ENCODE measurements at regions not wholly inside any gene's neighbourhood (a gene's known extent, or its start where the extent isn't known, plus 50 kb on each side); places are given as distances from the start of the nearest gene placed in this dataset.

GRCh38 chr12:89927226-89927698 is 218.6 kb upstream of the ATP2B1 start:
- no peaks in the 10 kb centered on the region for H3K9me3 Mint-ChIP-seq
- H3K27me3 Mint-ChIP-seq, result no peaks in the 10 kb centered on the region
- intact Hi-C loops (cut with micrococcal nuclease), result loop anchor here in 1 of 2 donors (2.0 kb wide), 1 partner anchor 22 kb away; no protein-coding TSS in a partner anchor
- no peak overlapping the region for H3K27ac ChIP-seq (ENCODE audit: low read depth, low read length)
- no peaks in the 10 kb centered on the region for H3K9me3 ChIP-seq (ENCODE audit: control insufficient read depth in 2 of 3, low read length in 3 of 3)
- POLR2A ChIA-PET, result interaction anchor here (0.6 to 0.9 kb wide), 2 partner anchors 218 to 376 kb away, joined by 3 read pairs; no protein-coding TSS in a partner anchor
- peak overlapping the region in 2 of 9 donors; percentile 24 to 42 for H3K27ac Mint-ChIP-seq
- no peak overlapping the region for H3K4me3 ChIP-seq (ENCODE audit: low read length)
- CTCF ChIA-PET, result interaction anchor here (1.1 kb wide), 1 partner anchor 29 kb away, joined by 3 read pairs; no protein-coding TSS in a partner anchor
- no peaks in the 10 kb centered on the region for H3K36me3 ChIP-seq (ENCODE audit: control insufficient read depth in 2 of 3, insufficient read depth in 3 of 3, low read length in 3 of 3)
- DNase-seq (no peak), ATAC-seq (peak; percentile 74)
- peak overlapping the region in 2 of 10 donors; percentile 0 to 13 for H3K4me3 Mint-ChIP-seq
- no peaks in the 10 kb centered on the region for H3K4me1 ChIP-seq (ENCODE audit: control insufficient read depth in 2 of 2, insufficient read depth in 2 of 2, low read length in 2 of 2)
- no peaks in the 10 kb centered on the region for H3K36me3 Mint-ChIP-seq
- H3K27me3 ChIP-seq (ENCODE audit: control insufficient read depth in 2 of 2, insufficient read depth in 2 of 2, low read length in 2 of 2), result no peaks in the 10 kb centered on the region
- H3K4me1 Mint-ChIP-seq, result peaks cover 0 to 9% (median 7%) of the 10 kb centered on the region in 7 donors

GRCh38 chr12:89924191-89924590 is 215.6 kb upstream of the ATP2B1 start:
- peaks cover 0 to 7% (median 6%) of the 10 kb centered on the region in 7 donors for H3K4me1 Mint-ChIP-seq
- CTCF ChIA-PET, result no interaction called here
- Histone ChIP-seq H3K9me3 (ENCODE audit: control insufficient read depth in 2 of 3, low read length in 3 of 3) (no peaks in the 10 kb centered on the region), H3K27me3 (ENCODE audit: control insufficient read depth in 2 of 2, insufficient read depth in 2 of 2, low read length in 2 of 2) (no peaks in the 10 kb centered on the region), H3K4me3 (ENCODE audit: low read length) (no peak overlapping the region), H3K36me3 (ENCODE audit: control insufficient read depth in 2 of 3, insufficient read depth in 3 of 3, low read length in 3 of 3) (no peaks in the 10 kb centered on the region), H3K4me1 (ENCODE audit: control insufficient read depth in 2 of 2, insufficient read depth in 2 of 2, low read length in 2 of 2) (no peaks in the 10 kb centered on the region), H3K27ac (ENCODE audit: low read depth, low read length) (no peak overlapping the region)
- no peak overlapping the region for H3K4me3 Mint-ChIP-seq
- intact Hi-C loops (cut with micrococcal nuclease), result no loop called here
- H3K27me3 Mint-ChIP-seq, result peaks cover 0 to 2% (median 0%) of the 10 kb centered on the region in 5 donors
- peaks cover 0 to 2% (median 0%) of the 10 kb centered on the region in 11 donors for H3K9me3 Mint-ChIP-seq
- POLR2A ChIA-PET, result no interaction called here
- DNase-seq (no peak), ATAC-seq (no peak)
- H3K27ac Mint-ChIP-seq, result peak overlapping the region in 1 of 9 donors; percentile 0
- H3K36me3 Mint-ChIP-seq, result no peaks in the 10 kb centered on the region

- H3K4me1 ChIP-seq (ENCODE audit: control insufficient read depth in 2 of 2, insufficient read depth in 2 of 2, low read length in 2 of 2), result no peaks in the 10 kb centered on the region
- peaks cover 0 to 12% (median 10%) of the 10 kb centered on the region in 7 donors for H3K4me1 Mint-ChIP-seq
- CTCF ChIA-PET, result interaction anchor here (0.6 kb wide), 2 partner anchors 76 to 1059 kb away, joined by 3 read pairs; no protein-coding TSS in a partner anchor
- no peaks in the 10 kb centered on the region for H3K36me3 Mint-ChIP-seq
- no peak overlapping the region for H3K4me3 ChIP-seq (ENCODE audit: low read length)
- no peak for DNase-seq
- no peaks in the 10 kb centered on the region for H3K9me3 ChIP-seq (ENCODE audit: control insufficient read depth in 2 of 3, low read length in 3 of 3)
- H3K4me3 Mint-ChIP-seq, result no peak overlapping the region
- H3K27me3 Mint-ChIP-seq, result peaks cover 0 to 2% (median 0%) of the 10 kb centered on the region in 5 donors
- POLR2A ChIA-PET, result no interaction called here
- H3K27me3 ChIP-seq (ENCODE audit: control insufficient read depth in 2 of 2, insufficient read depth in 2 of 2, low read length in 2 of 2), result no peaks in the 10 kb centered on the region
- no peak overlapping the region for H3K27ac ChIP-seq (ENCODE audit: low read depth, low read length)
- H3K27ac Mint-ChIP-seq, result no peak overlapping the region
- no peaks in the 10 kb centered on the region for H3K36me3 ChIP-seq (ENCODE audit: control insufficient read depth in 2 of 3, insufficient read depth in 3 of 3, low read length in 3 of 3)
- intact Hi-C loops (cut with micrococcal nuclease), result loop anchor here in 1 of 2 donors (2.0 kb wide), 1 partner anchor 14 kb away; no protein-coding TSS in a partner anchor
- peaks cover 0 to 2% (median 0%) of the 10 kb centered on the region in 11 donors for H3K9me3 Mint-ChIP-seq
- ATAC-seq, result no peak
These were observed 214.5 kb upstream of the ATP2B1 start for GRCh38 chr12:89923091-89923490.

- no peaks in the 10 kb centered on the region for H3K4me1 ChIP-seq (ENCODE audit: control insufficient read depth in 2 of 2, insufficient read depth in 2 of 2, low read length in 2 of 2)
- no peaks in the 10 kb centered on the region for H3K36me3 Mint-ChIP-seq
- no peaks in the 10 kb centered on the region for H3K36me3 ChIP-seq (ENCODE audit: control insufficient read depth in 2 of 3, insufficient read depth in 3 of 3, low read length in 3 of 3)
- no peak overlapping the region for H3K27ac Mint-ChIP-seq
- no peak overlapping the region for H3K27ac ChIP-seq (ENCODE audit: low read depth, low read length)
- H3K4me3 ChIP-seq (ENCODE audit: low read length), result no peak overlapping the region
- no peak for DNase-seq
- intact Hi-C loops (cut with micrococcal nuclease), result loop anchor here in 1 of 2 donors (2.0 kb wide), 1 partner anchor 14 kb away; no protein-coding TSS in a partner anchor
- peaks cover 0 to 2% (median 0%) of the 10 kb centered on the region in 11 donors for H3K9me3 Mint-ChIP-seq
- H3K27me3 Mint-ChIP-seq, result peaks cover 0 to 2% (median 0%) of the 10 kb centered on the region in 5 donors
- no peak for ATAC-seq
- H3K4me1 Mint-ChIP-seq, result peaks cover 0 to 6% (median 5%) of the 10 kb centered on the region in 7 donors
- H3K4me3 Mint-ChIP-seq, result no peak overlapping the region
- ChIA-PET CTCF (no interaction called here), POLR2A (no interaction called here)
- no peaks in the 10 kb centered on the region for H3K9me3 ChIP-seq (ENCODE audit: control insufficient read depth in 2 of 3, low read length in 3 of 3)
- H3K27me3 ChIP-seq (ENCODE audit: control insufficient read depth in 2 of 2, insufficient read depth in 2 of 2, low read length in 2 of 2), result no peaks in the 10 kb centered on the region
These were observed 212.2 kb upstream of the ATP2B1 start for GRCh38 chr12:89920866-89921265.

GRCh38 chr12:89919241-89919906 is 210.7 kb upstream of the ATP2B1 start:
- H3K9me3 Mint-ChIP-seq, result peaks cover 0 to 2% (median 0%) of the 10 kb centered on the region in 11 donors
- H3K4me3 Mint-ChIP-seq, result no peak overlapping the region
- no peaks in the 10 kb centered on the region for H3K27me3 ChIP-seq (ENCODE audit: control insufficient read depth in 2 of 2, insufficient read depth in 2 of 2, low read length in 2 of 2)
- no peaks in the 10 kb centered on the region for H3K36me3 Mint-ChIP-seq
- no peaks in the 10 kb centered on the region for H3K4me1 ChIP-seq (ENCODE audit: control insufficient read depth in 2 of 2, insufficient read depth in 2 of 2, low read length in 2 of 2)
- no peaks in the 10 kb centered on the region for H3K9me3 ChIP-seq (ENCODE audit: control insufficient read depth in 2 of 3, low read length in 3 of 3)
- ATAC-seq, result no peak
- POLR2A ChIA-PET, result no interaction called here
- DNase-seq, result no peak
- peaks cover 0 to 2% (median 0%) of the 10 kb centered on the region in 5 donors for H3K27me3 Mint-ChIP-seq
- intact Hi-C loops (cut with micrococcal nuclease), result no loop called here
- peaks cover 0 to 6% (median 5%) of the 10 kb centered on the region in 7 donors for H3K4me1 Mint-ChIP-seq
- CTCF ChIA-PET, result interaction anchor here (0.6 kb wide), 1 partner anchor 210 kb away, joined by 3 read pairs; the partner anchor contains the start of gene ATP2B1
- H3K27ac Mint-ChIP-seq, result no peak overlapping the region
- no peak overlapping the region for H3K4me3 ChIP-seq (ENCODE audit: low read length)
- H3K27ac ChIP-seq (ENCODE audit: low read depth, low read length), result no peak overlapping the region
- no peaks in the 10 kb centered on the region for H3K36me3 ChIP-seq (ENCODE audit: control insufficient read depth in 2 of 3, insufficient read depth in 3 of 3, low read length in 3 of 3)

GRCh38 chr12:89918172-89918846 is 209.7 kb upstream of the ATP2B1 start:
- peak overlapping the region in 6 of 9 donors; percentile 2 to 79 (median 34) for H3K27ac Mint-ChIP-seq
- ATAC-seq (no peak), DNase-seq (peak in 2 of 9 donors; percentile 2 to 6)
- CTCF ChIA-PET, result interaction anchor here (0.6 kb wide), 3 partner anchors 39 to 612 kb away, joined by 3 to 4 read pairs (median 3); partner anchors contain the start of gene ATP2B1
- peaks cover 0 to 2% (median 0%) of the 10 kb centered on the region in 5 donors for H3K27me3 Mint-ChIP-seq
- no peaks in the 10 kb centered on the region for H3K4me1 ChIP-seq (ENCODE audit: control insufficient read depth in 2 of 2, insufficient read depth in 2 of 2, low read length in 2 of 2)
- no peaks in the 10 kb centered on the region for H3K27me3 ChIP-seq (ENCODE audit: control insufficient read depth in 2 of 2, insufficient read depth in 2 of 2, low read length in 2 of 2)
- peaks cover 0 to 2% (median 0%) of the 10 kb centered on the region in 11 donors for H3K9me3 Mint-ChIP-seq
- H3K36me3 Mint-ChIP-seq, result no peaks in the 10 kb centered on the region
- H3K4me3 ChIP-seq (ENCODE audit: low read length), result no peak overlapping the region
- no peak overlapping the region for H3K27ac ChIP-seq (ENCODE audit: low read depth, low read length)
- intact Hi-C loops (cut with micrococcal nuclease), result no loop called here
- no peak overlapping the region for H3K4me3 Mint-ChIP-seq
- H3K4me1 Mint-ChIP-seq, result peaks cover 0 to 6% (median 5%) of the 10 kb centered on the region in 7 donors
- no peaks in the 10 kb centered on the region for H3K9me3 ChIP-seq (ENCODE audit: control insufficient read depth in 2 of 3, low read length in 3 of 3)
- H3K36me3 ChIP-seq (ENCODE audit: control insufficient read depth in 2 of 3, insufficient read depth in 3 of 3, low read length in 3 of 3), result no peaks in the 10 kb centered on the region
- POLR2A ChIA-PET, result interaction anchor here (0.6 to 0.8 kb wide), 2 partner anchors 38 to 70 kb away, joined by 3 read pairs; no protein-coding TSS in a partner anchor

Measured in naive thymus-derived CD4-positive, alpha-beta T cell (primary cell).